ENCODE measurements at regions not wholly inside any gene's neighbourhood (a gene's known extent, or its start where the extent isn't known, plus 50 kb on each side); places are given as distances from the start of the nearest gene placed in this dataset.

- Histone ChIP-seq H3K27ac (ENCODE audit: low read length in 2 of 2) (no peak overlapping the region), H3K36me3 (replicated peaks in 1 of 2; ENCODE audit: control extremely low read depth in 1 of 2, control insufficient read depth in 1 of 2, extremely low read depth in 1 of 2, insufficient read depth in 2 of 2, low read length in 1 of 2) (no peaks in the 10 kb centered on the region), H2AFZ (ENCODE audit: insufficient read depth, low read depth, low read length, poor library complexity, severe bottlenecking) (no peak overlapping the region), H4K20me1 (ENCODE audit: control insufficient read depth, insufficient read depth, low read length, poor library complexity, severe bottlenecking) (no peaks in the 10 kb centered on the region), H3K9me3 (ENCODE audit: control extremely low read depth in 1 of 3, control insufficient read depth in 2 of 3, insufficient read depth in 1 of 3, low read length in 2 of 3) (peaks cover 0 to 7% (median 5%) of the 10 kb centered on the region in 3 donors), H3K27me3 (replicated peaks in 1 of 4; ENCODE audit: control extremely low read depth in 1 of 4, control insufficient read depth in 3 of 4, insufficient read depth in 4 of 4, low read length in 3 of 4) (peaks cover 0 to 2% (median 0%) of the 10 kb centered on the region in 4 experiments), H3K9ac (ENCODE audit: low read length) (no peak overlapping the region), H3K4me2 (replicated peaks; ENCODE audit: low read depth, low read length, poor library complexity, severe bottlenecking) (no peak overlapping the region), H3K4me3 (ENCODE audit: control extremely low read depth in 1 of 5, extremely low read depth in 1 of 5, insufficient read depth in 1 of 5, low read depth in 2 of 5, low read length in 4 of 5) (no peak overlapping the region), H3K79me2 (ENCODE audit: control insufficient read depth, insufficient read depth, low read length) (no peaks in the 10 kb centered on the region), H3K4me1 (ENCODE audit: control insufficient read depth in 2 of 2, insufficient read depth in 2 of 2, low read length in 2 of 2) (no peaks in the 10 kb centered on the region)
- Mint-ChIP-seq H3K9me3 (ENCODE audit: insufficient read depth) (peaks cover 3% of the 10 kb centered on the region), H3K4me1 (no peaks in the 10 kb centered on the region), H3K27me3 (peaks cover 23% of the 10 kb centered on the region), H3K4me3 (no peak overlapping the region), H3K27ac (no peak overlapping the region)
- TF ChIP-seq EZH2 (IDR thresholded peaks at IDR 0.05; ENCODE audit: borderline replicate concordance, insufficient read depth, low read depth, low read length, poor library complexity, severe bottlenecking), result no peak
- TF ChIP-seq, protein P1, sequence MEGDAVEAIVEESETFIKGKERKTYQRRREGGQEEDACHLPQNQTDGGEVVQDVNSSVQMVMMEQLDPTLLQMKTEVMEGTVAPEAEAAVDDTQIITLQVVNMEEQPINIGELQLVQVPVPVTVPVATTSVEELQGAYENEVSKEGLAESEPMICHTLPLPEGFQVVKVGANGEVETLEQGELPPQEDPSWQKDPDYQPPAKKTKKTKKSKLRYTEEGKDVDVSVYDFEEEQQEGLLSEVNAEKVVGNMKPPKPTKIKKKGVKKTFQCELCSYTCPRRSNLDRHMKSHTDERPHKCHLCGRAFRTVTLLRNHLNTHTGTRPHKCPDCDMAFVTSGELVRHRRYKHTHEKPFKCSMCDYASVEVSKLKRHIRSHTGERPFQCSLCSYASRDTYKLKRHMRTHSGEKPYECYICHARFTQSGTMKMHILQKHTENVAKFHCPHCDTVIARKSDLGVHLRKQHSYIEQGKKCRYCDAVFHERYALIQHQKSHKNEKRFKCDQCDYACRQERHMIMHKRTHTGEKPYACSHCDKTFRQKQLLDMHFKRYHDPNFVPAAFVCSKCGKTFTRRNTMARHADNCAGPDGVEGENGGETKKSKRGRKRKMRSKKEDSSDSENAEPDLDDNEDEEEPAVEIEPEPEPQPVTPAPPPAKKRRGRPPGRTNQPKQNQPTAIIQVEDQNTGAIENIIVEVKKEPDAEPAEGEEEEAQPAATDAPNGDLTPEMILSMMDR (IDR thresholded peaks at IDR 0.05), result no peak
- ATAC-seq (ENCODE audit: low read depth), result no peak
- ChIA-PET POLR2A (no interaction called here), CTCF (interaction anchor here (0.7 to 3.8 kb wide), 16 partner anchors 8 to 1735 kb away, joined by 3 to 39 read pairs (median 4); partner anchors contain the start of gene CAPRIN2)
- intact Hi-C loops (cut with micrococcal nuclease), result loop anchor here (1.0 to 5.0 kb wide), 3 partner anchors 52 to 1500 kb away; no protein-coding TSS in a partner anchor
- DNase-seq, result no peak
- no CpG with 5 or more reads among the region's 1 CpG for WGBS (ENCODE audit: insufficient coverage)
These were observed 52.9 kb upstream of the CAPRIN2 start for GRCh38 chr12:30807695-30808034.

DNA sequence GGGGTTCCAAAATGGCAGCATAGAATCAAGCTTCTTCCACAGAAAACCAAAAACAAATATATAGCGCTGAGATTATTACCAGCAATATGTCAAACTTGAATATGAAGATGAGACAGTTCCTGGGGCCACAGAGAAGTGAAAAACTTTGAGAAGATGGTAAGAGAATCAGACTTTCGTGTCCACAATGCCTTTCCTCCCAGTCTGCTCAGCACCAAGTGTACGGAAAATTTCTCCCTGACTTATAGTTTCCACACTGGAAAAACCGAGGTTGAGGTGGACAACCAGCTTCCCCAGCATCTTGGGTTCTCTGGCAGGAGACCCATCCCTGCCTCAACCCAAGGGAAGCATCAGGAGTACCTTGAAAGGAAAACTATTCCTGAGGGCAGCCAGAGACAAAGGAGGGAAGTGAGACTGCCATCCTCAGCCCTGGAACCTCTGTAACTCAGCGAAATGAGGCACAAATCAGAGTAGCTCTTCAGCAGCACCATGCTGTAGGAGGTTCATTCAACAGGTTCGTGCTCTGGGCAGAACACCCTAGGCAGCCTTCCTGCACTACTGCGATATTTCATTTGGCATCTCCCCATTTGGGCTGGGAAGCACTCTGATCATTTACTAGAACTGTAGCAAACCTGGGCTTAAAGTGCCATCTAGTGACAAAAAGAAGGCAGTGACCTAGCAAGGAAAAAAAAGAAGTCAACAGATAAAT, 52.4 kb upstream of the CAPRIN2 start:
- Histone ChIP-seq H3K9ac (ENCODE audit: low read length) (no peak overlapping the region), H2AFZ (ENCODE audit: insufficient read depth, low read depth, low read length, poor library complexity, severe bottlenecking) (no peak overlapping the region), H3K79me2 (ENCODE audit: control insufficient read depth, insufficient read depth, low read length) (no peaks in the 10 kb centered on the region), H3K4me1 (ENCODE audit: control insufficient read depth in 2 of 2, insufficient read depth in 2 of 2, low read length in 2 of 2) (no peaks in the 10 kb centered on the region), H3K9me3 (ENCODE audit: control extremely low read depth in 1 of 3, control insufficient read depth in 2 of 3, insufficient read depth in 1 of 3, low read length in 2 of 3) (peaks cover 0 to 7% (median 5%) of the 10 kb centered on the region in 3 donors), H3K27ac (ENCODE audit: low read length in 2 of 2) (no peak overlapping the region), H3K36me3 (replicated peaks in 1 of 2; ENCODE audit: control extremely low read depth in 1 of 2, control insufficient read depth in 1 of 2, extremely low read depth in 1 of 2, insufficient read depth in 2 of 2, low read length in 1 of 2) (no peaks in the 10 kb centered on the region), H3K27me3 (replicated peaks in 1 of 4; ENCODE audit: control extremely low read depth in 1 of 4, control insufficient read depth in 3 of 4, insufficient read depth in 4 of 4, low read length in 3 of 4) (peaks cover 0 to 2% (median 0%) of the 10 kb centered on the region in 4 experiments), H3K4me2 (replicated peaks; ENCODE audit: low read depth, low read length, poor library complexity, severe bottlenecking) (no peak overlapping the region), H4K20me1 (ENCODE audit: control insufficient read depth, insufficient read depth, low read length, poor library complexity, severe bottlenecking) (no peaks in the 10 kb centered on the region), H3K4me3 (ENCODE audit: control extremely low read depth in 1 of 5, extremely low read depth in 1 of 5, insufficient read depth in 1 of 5, low read depth in 2 of 5, low read length in 4 of 5) (no peak overlapping the region)
- CTCF ChIA-PET, result interaction anchor here (0.7 to 3.8 kb wide), 18 partner anchors 9 to 1734 kb away, joined by 3 to 39 read pairs (median 4); partner anchors contain the start of gene CAPRIN2
- H3K4me1 Mint-ChIP-seq, result no peaks in the 10 kb centered on the region
- H3K27ac Mint-ChIP-seq, result no peak overlapping the region
- POLR2A ChIA-PET, result no interaction called here
- H3K9me3 Mint-ChIP-seq (ENCODE audit: insufficient read depth), result peaks cover 3% of the 10 kb centered on the region
- peaks cover 23% of the 10 kb centered on the region for H3K27me3 Mint-ChIP-seq
- TF ChIP-seq, protein P1 (IDR thresholded peaks at IDR 0.05), result peak; percentile 84
- no peak for TF ChIP-seq EZH2 (IDR thresholded peaks at IDR 0.05; ENCODE audit: borderline replicate concordance, insufficient read depth, low read depth, low read length, poor library complexity, severe bottlenecking)
- ATAC-seq (ENCODE audit: low read depth) (peak; percentile 45), DNase-seq (peak; percentile 71)
- intact Hi-C loops (cut with micrococcal nuclease), result loop anchor here (1.0 to 5.0 kb wide), 3 partner anchors 52 to 1500 kb away; no protein-coding TSS in a partner anchor
- H3K4me3 Mint-ChIP-seq, result no peak overlapping the region
- 75% methylated on average over 4 of the region's 7 CpGs for WGBS (ENCODE audit: insufficient coverage)

All from B cell (primary cell).